Glutamatergic neuron (in vitro differentiated cells): ENCODE measurements at regions not wholly inside any gene's neighbourhood (a gene's known extent, or its start where the extent isn't known, plus 50 kb on each side); places are given as distances from the start of the nearest gene placed in this dataset.

ENCODE experiments used
- DNase-seq: peaks from one replicate; pipeline ENCODE4 v3.0.0; 2022
- H3K27ac Mint-ChIP-seq: one replicate; pipeline ENCODE4 v1.8.0; 2020; ENCODE audit warnings: mild to moderate bottlenecking, mixed read lengths, inconsistent platforms; ENCODE audit not compliant: unreplicated experiment
- H3K27me3 Mint-ChIP-seq: one replicate; pipeline ENCODE4 v1.8.0; 2020; ENCODE audit warnings: mild to moderate bottlenecking, moderate library complexity, mixed read lengths, inconsistent platforms; ENCODE audit not compliant: unreplicated experiment
- H3K36me3 Mint-ChIP-seq: one replicate; pipeline ENCODE4 v1.8.0; 2020; ENCODE audit warnings: mild to moderate bottlenecking, mixed read lengths, inconsistent platforms; ENCODE audit not compliant: unreplicated experiment
- H3K4me1 Mint-ChIP-seq: one replicate; pipeline ENCODE4 v1.8.0; 2020; ENCODE audit warnings: mild to moderate bottlenecking, low read depth, mixed read lengths, inconsistent platforms; ENCODE audit not compliant: unreplicated experiment
- H3K4me3 Mint-ChIP-seq: one replicate; pipeline ENCODE4 v1.8.0; 2020; ENCODE audit warnings: mild to moderate bottlenecking, mixed read lengths, inconsistent platforms; ENCODE audit not compliant: unreplicated experiment
- H3K9me3 Mint-ChIP-seq: one replicate; pipeline ENCODE4 v1.8.0; 2020; ENCODE audit warnings: mild to moderate bottlenecking, moderate library complexity, mixed read lengths, inconsistent platforms; ENCODE audit not compliant: unreplicated experiment
- TF ChIP-seq, protein P1 (sequence below): fragments of 200-600 bp; sonication (generic); IDR thresholded peaks from one replicate; pipeline ENCODE4 v1.5.0; 2021; ENCODE audit not compliant: partially characterized antibody, unreplicated experiment

- Mint-ChIP-seq H3K27me3 (peaks cover 6% of the 10 kb centered on the region), H3K4me1 (no peaks in the 10 kb centered on the region), H3K27ac (no peak overlapping the region), H3K36me3 (peaks cover 2% of the 10 kb centered on the region), H3K4me3 (no peak overlapping the region), H3K9me3 (peaks cover 2% of the 10 kb centered on the region)
- TF ChIP-seq, protein P1, sequence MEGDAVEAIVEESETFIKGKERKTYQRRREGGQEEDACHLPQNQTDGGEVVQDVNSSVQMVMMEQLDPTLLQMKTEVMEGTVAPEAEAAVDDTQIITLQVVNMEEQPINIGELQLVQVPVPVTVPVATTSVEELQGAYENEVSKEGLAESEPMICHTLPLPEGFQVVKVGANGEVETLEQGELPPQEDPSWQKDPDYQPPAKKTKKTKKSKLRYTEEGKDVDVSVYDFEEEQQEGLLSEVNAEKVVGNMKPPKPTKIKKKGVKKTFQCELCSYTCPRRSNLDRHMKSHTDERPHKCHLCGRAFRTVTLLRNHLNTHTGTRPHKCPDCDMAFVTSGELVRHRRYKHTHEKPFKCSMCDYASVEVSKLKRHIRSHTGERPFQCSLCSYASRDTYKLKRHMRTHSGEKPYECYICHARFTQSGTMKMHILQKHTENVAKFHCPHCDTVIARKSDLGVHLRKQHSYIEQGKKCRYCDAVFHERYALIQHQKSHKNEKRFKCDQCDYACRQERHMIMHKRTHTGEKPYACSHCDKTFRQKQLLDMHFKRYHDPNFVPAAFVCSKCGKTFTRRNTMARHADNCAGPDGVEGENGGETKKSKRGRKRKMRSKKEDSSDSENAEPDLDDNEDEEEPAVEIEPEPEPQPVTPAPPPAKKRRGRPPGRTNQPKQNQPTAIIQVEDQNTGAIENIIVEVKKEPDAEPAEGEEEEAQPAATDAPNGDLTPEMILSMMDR = no peak
- no peak for DNase-seq
Observed at GRCh38 chr20:1828786-1829131, 66.4 kb upstream of the SIRPA start.

DNA sequence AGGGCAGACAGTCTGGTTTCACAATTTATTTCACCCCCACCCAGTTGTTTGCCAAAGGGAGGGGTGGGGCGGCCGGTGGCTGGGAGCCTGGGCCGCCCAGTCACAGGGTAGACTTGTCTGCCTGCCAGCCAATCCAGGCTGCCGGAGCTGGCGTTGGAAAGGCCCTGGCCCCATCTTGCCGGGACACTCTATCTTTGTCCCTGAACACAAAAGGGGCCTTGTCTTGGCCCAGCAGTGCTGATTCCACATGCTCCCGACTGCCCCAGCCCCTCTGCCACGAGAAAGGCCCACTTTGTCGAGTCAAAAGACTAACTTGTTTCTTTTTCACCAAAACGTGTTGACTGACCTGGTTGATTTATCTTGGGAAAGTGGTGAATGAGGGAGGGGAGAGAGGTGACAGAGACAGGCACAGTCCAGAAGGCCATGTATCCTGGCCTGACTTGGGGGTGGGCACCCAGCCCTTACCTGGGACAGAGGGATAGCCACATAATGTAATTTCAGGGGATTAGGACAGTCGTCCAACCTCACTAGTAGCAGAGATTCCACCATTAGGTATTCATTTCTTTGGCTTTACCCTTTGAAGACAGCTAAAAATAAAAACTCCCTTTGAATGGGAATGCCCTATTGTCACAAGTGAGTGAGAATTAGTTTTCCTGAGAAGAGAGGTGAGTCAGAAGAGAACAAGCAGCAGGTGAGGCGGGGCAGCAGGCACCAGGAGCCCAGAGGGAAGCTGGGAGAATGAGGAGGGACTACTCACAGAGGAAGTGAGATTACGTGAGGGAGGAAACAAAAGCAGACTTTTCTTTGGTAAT, 67.0 kb upstream of the SIRPA start:
- Mint-ChIP-seq H3K27me3 (peaks cover 6% of the 10 kb centered on the region), H3K27ac (no peak overlapping the region), H3K9me3 (peaks cover 4% of the 10 kb centered on the region), H3K4me1 (no peaks in the 10 kb centered on the region), H3K4me3 (no peak overlapping the region), H3K36me3 (peaks cover 5% of the 10 kb centered on the region)
- TF ChIP-seq, protein P1 = no peak
- no peak for DNase-seq

DNA sequence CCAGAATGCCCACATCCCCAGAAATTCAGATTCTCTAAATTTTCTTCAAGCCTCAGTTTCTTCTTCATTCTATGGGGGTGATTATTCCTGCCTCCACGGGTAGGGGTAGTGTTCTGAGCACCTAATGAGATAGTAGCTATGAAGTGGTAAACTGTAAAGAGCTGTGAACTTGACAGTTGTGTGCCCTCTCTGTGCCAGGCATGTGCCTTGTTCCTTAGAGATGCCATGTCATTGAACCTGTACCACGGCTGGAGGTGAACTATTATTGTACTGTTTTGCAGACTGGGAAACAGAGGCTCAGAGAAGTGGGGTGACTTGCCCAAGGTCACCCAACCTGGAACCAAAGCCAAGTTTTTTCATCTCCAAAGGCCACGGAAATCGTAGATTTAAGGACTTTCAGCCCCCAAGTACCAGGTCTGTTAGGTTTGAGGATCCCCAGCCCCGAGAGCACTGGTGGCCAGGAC, 67.7 kb upstream of the SIRPA start:
- Mint-ChIP-seq H3K36me3 (peaks cover 5% of the 10 kb centered on the region), H3K27ac (no peak overlapping the region), H3K9me3 (peaks cover 4% of the 10 kb centered on the region), H3K27me3 (peaks cover 6% of the 10 kb centered on the region), H3K4me3 (no peak overlapping the region), H3K4me1 (no peaks in the 10 kb centered on the region)
- DNase-seq = no peak
- TF ChIP-seq, protein P1 = no peak

- H3K27me3 Mint-ChIP-seq = peaks cover 4% of the 10 kb centered on the region
- H3K27ac Mint-ChIP-seq = no peak overlapping the region
- no peaks in the 10 kb centered on the region for H3K4me1 Mint-ChIP-seq
Observed at GRCh38 chr20:1825938-1826445, 69.2 kb upstream of the SIRPA start.

DNA sequence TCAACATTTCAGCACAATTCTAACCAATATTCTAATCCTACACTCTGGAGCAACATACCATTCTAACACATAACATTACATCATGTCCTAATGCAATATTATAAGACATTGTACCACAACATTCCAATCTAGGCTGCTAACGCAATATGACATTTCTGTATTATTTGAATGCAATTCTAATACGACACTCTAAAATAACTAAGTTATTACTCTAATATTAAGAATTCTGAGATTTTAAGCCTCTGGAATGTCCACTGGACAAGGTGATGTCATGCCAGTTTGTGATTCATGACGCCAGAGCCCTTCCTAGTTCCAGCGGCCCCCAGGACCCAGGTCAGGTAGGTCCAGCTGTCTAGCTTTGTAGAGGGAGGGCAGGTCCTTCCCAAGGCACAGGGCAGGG, 69.7 kb upstream of the SIRPA start:
- H3K36me3 Mint-ChIP-seq = peaks cover 9% of the 10 kb centered on the region
- no peak overlapping the region for H3K4me3 Mint-ChIP-seq
- TF ChIP-seq, protein P1 = no peak
- H3K4me1 Mint-ChIP-seq = no peaks in the 10 kb centered on the region
- peaks cover 4% of the 10 kb centered on the region for H3K27me3 Mint-ChIP-seq
- DNase-seq = no peak
- H3K9me3 Mint-ChIP-seq = peaks cover 8% of the 10 kb centered on the region
- no peak overlapping the region for H3K27ac Mint-ChIP-seq

More at GRCh38 chr20:1825938-1826445, 69.2 kb upstream of the SIRPA start:
- H3K36me3 Mint-ChIP-seq = peaks cover 9% of the 10 kb centered on the region
- DNase-seq = no peak
- TF ChIP-seq, protein P1 = no peak
- H3K4me3 Mint-ChIP-seq = no peak overlapping the region
- H3K9me3 Mint-ChIP-seq = peaks cover 8% of the 10 kb centered on the region
